AG04449 (cell line): ENCODE measurements at regions not wholly inside any gene's neighbourhood (a gene's known extent, or its start where the extent isn't known, plus 50 kb on each side); places are given as distances from the start of the nearest gene placed in this dataset.
"Not testable (repeated sequence)": the region's sequence is repeated elsewhere in the genome, so short reads cannot be mapped to it uniquely, and the experiment has no call there.

Experiments
- CTCF ChIA-PET: fragments of 350-600 bp; formaldehyde crosslinking; extraction: SDS; loops from one replicate; lab custom pipeline; 2021; ENCODE audit warnings: antibody characterized with exemption; lab: Yijun Ruan, JAX
- POLR2A ChIA-PET: fragments of 400-600, 350-600 bp; formaldehyde crosslinking; extraction: SDS; loops from one replicate; lab custom pipeline; 2020; ENCODE audit warnings: antibody characterized with exemption, inconsistent platforms; lab: Yijun Ruan, JAX
- DNase-seq: peaks from one replicate; pipeline ENCODE4 v3.0.0-alpha.2; 2010; ENCODE audit warnings: low read depth, low spot score
- H3K4me3 ChIP-seq: 2 replicates; pipeline ENCODE4 v1.5.1; 2011; ENCODE audit warnings: low read depth, mild to moderate bottlenecking, control low read depth, low read length
- TF ChIP-seq, protein P1 (sequence below): IDR thresholded peaks from one replicate; pipeline ENCODE4 v1.5.1; 2011; ENCODE audit warnings: mild to moderate bottlenecking, moderate library complexity, low read length, control low read depth, inconsistent platforms; ENCODE audit not compliant: insufficient read depth; ENCODE audit errors: missing control alignments

DNA sequence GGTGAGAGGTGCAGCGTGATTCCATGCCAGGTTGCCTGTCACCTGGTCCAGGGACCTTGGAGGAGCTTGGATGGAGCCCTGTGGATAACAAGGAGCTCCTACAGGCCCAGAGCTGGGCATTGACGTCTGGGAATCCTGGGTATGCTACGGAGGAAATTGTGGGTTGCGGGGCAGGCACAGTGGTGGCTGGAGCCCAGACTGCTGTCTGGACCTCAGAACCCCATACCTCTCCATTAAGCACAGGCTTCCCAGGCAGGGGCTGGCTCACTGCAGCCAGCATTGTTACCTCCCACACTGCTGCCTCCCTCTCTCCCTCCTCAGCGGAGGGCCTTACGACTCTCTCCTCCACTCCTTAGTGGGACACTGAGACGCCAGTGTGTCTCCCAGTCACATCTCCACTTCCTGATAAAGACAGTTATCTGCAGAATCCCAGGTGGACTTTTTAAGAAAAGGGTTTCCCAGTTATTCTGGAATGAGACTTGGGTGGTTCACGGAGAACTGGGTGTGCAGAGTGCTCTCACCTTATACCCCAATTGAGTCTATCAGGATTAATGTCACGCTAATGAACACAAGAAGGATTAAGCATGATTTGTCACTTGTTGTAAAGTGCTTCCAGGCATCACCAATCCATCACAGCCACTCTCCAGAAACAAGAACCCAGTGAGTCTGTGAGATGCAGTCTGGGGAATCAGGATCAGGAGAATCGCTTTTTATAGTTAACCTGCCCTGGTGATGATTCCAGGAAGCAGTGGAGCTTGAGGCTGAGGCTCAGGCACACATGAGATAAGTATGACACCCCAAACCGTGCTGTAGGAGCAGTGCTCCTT, 309.4 kb downstream of the RPS24 start:
- ChIA-PET CTCF (no interaction called here), POLR2A (no interaction called here)
- no peak for DNase-seq
- no peak overlapping the region for H3K4me3 ChIP-seq
- TF ChIP-seq, protein P1, sequence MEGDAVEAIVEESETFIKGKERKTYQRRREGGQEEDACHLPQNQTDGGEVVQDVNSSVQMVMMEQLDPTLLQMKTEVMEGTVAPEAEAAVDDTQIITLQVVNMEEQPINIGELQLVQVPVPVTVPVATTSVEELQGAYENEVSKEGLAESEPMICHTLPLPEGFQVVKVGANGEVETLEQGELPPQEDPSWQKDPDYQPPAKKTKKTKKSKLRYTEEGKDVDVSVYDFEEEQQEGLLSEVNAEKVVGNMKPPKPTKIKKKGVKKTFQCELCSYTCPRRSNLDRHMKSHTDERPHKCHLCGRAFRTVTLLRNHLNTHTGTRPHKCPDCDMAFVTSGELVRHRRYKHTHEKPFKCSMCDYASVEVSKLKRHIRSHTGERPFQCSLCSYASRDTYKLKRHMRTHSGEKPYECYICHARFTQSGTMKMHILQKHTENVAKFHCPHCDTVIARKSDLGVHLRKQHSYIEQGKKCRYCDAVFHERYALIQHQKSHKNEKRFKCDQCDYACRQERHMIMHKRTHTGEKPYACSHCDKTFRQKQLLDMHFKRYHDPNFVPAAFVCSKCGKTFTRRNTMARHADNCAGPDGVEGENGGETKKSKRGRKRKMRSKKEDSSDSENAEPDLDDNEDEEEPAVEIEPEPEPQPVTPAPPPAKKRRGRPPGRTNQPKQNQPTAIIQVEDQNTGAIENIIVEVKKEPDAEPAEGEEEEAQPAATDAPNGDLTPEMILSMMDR, result no peak

DNA sequence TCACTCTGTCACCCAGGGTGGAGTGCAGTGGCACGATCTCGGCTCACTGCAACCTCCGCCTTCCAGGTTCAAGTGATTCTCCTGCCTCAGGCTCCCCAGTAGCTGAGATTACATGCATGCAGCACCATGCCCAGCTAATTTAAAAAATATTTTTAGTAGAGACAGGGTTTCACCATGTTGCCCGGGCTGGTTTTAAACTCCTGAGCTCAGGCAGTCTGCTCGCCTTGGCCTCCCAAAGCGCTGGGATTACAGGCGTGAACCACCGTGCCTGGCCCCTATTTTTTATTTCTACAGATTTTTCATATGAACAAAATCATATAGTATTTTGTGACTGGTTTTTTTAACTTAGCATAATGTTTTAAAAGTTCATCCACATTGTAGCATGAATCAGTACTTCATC, 310.6 kb downstream of the RPS24 start:
- DNase-seq, CTCF ChIA-PET, H3K4me3 ChIP-seq, POLR2A ChIA-PET: not testable (repeated sequence)

DNA sequence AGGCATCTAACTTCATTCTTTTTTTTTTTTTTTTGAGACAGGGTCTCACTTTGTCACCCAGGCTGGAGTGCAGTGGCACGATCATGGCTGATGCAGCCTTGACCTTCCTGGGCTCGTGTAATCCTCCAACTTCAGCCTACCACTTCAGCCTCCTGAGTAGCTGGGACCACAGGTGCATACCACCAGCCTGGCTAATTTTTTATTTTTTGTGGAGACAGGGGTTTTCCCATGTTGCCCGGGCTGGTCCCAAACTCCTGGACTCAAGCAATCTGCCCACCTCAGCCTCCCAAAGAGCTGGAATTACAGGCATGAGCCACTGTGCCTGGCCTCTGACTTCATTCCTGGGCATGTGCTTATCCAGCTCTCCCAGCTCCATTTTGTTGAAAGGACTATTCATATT, 311.9 kb downstream of the RPS24 start:
- H3K4me3 ChIP-seq, CTCF ChIA-PET, DNase-seq, POLR2A ChIA-PET: not testable (repeated sequence)

DNA sequence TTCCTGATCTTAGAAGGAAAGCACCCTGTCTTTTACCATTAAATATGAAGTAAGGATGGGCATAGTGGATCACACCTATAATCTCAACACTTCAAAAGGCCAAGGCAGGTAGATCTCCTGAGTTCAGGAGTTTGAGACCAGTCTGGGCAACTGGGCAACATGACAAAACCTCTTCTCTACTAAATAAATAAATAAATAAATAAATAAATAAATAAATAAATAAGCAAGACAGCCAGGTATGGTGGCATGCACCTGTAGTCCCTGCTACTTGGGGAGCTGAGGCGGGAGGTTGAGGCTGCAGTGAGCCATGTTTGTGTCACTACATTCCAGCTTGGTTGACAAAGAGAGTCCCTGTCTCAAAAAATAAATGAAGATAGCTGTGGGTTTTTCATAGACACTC, 313.1 kb downstream of the RPS24 start:
- POLR2A ChIA-PET, result no interaction called here
- CTCF ChIA-PET, result no interaction called here

DNA sequence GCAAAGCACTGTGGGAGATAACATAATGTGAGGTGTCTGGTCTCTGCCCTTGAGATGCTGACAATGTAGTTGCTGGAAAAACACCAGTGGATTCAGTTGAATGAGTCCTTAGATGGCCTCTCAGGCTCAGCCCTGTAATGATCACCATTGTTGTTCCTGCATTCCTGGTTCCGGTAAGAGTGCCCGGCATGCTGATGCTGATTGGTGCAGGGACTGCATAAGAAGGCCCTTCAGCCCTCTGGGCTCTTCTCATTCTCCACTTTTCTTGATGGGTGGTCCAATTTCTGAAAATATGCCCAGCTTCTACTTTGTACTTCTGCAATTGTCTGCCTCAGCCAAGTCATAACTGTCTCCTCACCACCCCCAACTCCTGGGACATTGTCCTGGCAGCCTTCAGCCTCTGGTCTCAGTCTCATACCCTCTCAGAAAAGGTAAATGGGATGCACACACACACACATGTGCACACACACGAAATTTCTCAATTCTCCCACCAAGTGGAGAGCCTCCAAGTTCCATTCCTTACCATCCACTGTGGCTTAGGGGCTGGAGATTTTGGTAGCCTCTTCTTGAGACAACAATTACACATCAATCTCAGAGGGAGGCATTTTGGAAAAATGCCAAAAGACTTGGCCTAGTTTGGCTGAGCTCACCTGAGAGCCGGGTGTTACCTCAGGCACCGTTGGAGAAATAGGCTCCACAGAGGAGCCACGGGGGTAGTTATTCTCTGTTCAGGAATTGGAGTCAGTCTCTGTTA, 314.9 kb downstream of the RPS24 start:
- CTCF ChIA-PET, result no interaction called here
- POLR2A ChIA-PET, result no interaction called here
- TF ChIP-seq, protein P1, result no peak
- no peak for DNase-seq
- no peak overlapping the region for H3K4me3 ChIP-seq

More for the DNA sequence above, 313.1 kb downstream of the RPS24 start:
- TF ChIP-seq, protein P1, result no peak
- DNase-seq, result no peak
- H3K4me3 ChIP-seq, result no peak overlapping the region

DNA sequence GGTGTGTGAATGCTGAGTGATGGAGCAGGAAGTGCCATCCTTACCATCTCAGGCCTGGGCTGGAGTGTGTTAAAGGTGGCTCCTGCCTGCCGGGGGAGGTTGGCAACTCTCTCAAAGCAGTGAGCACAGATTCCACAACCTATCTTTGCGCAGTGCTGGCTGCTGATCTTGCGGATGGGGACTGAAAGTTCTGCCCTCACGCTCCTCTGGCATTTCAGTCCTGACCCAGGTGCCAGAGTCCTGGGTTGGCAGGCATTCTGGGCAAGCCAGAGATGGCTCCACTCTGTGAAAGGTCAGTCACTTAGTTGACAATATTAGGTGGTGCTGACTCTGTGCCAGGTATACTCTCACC, 315.5 kb downstream of the RPS24 start:
- POLR2A ChIA-PET, result no interaction called here
- TF ChIP-seq, protein P1, result no peak
- CTCF ChIA-PET, result no interaction called here
- DNase-seq, result no peak
- H3K4me3 ChIP-seq, result no peak overlapping the region

DNA sequence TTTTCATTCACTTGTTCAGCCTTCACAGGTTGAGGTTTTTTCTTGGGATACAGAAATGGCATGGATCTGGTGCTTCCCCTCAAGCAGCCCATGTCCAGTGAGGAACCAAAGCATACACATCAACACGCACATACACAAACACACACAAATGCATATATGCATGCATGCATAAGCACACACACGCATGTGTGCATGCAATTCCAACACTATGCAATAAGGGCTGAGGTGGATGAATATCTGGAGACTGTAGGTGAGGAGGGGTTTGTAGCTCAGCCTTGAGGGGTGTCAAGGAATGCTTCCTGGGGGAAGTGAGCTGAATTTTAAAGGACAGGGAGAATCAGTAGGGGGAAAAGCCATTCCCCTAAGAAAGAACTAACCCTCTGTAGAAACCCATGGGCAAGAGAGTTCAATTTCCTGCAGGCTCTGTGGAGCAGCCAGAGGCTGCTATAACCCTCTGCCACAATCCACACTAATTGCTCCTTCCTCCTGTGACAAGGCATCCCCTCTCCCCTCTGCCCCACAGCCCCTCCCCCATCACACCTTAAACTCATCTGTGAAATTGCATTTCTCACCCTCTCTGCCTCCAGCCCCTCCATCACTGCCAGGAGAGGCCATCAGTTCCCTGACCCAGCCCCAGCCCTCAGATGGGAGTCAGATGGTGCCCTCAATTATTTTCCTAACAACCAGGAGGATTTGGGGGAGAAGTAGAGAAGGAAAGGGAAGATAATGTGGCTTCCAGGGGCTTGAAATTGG, 316.4 kb downstream of the RPS24 start:
- ChIA-PET POLR2A (no interaction called here), CTCF (no interaction called here)
- TF ChIP-seq, protein P1, result no peak

More for the DNA sequence above, 316.4 kb downstream of the RPS24 start:
- no peak overlapping the region for H3K4me3 ChIP-seq
- DNase-seq, result no peak
